NAMALWA (cell line): ENCODE measurements at regions not wholly inside any gene's neighbourhood (a gene's known extent, or its start where the extent isn't known, plus 50 kb on each side); places are given as distances from the start of the nearest gene placed in this dataset.

Experiments used
- DNase-seq: peaks from one replicate; pipeline ENCODE4 v3.0.0-alpha.2; 2015; ENCODE audit warnings: low spot score

DNA sequence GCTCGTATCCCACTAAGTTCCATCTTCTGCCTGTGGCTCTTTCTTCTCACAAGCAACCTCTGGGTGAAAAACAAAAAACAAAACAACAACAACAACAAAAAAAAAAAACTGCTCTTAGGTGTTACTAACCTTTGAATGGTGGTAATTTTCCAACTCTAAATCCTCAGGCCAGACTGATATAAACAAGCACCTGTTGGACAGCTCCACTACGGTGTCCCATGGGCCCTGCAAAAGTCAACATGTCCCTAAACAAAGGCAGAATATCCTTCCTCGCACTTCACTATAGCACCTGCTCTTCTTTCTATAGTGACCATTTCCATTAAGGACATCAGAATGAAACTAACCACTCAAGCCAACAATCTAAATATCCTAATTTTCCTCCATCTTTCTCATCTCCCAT lies 54.6 kb upstream of the PARM1 start:
- no peak for DNase-seq

- no peak for DNase-seq
Measured at GRCh38 chr4:74875451-74875850, 57.5 kb upstream of the PARM1 start.

DNA sequence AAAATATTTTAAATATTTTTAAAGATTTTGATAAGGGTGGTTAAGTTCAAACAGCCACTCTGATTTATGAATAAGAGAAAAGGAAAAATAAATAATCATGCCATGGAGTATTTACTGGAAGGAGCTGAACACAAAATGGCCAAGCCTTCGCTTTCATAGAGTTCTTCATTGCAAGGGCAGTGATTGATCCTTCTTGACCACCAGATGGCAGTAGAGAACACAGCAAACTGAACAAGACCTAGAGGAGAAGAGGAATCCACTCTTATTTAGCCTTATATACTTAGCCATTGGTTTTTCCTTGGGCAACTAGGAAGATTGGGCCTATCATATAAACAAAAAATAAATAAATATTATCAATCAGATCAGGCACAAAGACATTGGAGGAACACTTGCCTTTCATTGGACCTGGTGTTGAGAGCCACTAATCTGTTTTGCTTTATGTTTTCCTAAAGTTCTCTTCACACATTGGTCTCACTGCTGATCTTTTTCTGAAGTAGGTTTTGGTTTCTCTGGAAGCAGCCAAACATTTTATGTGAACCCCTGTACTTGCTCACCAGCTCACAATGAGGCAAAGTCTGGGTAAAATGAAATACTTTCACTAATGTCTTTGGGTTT lies 58.1 kb upstream of the PARM1 start:
- peak; percentile 79 for DNase-seq

DNA sequence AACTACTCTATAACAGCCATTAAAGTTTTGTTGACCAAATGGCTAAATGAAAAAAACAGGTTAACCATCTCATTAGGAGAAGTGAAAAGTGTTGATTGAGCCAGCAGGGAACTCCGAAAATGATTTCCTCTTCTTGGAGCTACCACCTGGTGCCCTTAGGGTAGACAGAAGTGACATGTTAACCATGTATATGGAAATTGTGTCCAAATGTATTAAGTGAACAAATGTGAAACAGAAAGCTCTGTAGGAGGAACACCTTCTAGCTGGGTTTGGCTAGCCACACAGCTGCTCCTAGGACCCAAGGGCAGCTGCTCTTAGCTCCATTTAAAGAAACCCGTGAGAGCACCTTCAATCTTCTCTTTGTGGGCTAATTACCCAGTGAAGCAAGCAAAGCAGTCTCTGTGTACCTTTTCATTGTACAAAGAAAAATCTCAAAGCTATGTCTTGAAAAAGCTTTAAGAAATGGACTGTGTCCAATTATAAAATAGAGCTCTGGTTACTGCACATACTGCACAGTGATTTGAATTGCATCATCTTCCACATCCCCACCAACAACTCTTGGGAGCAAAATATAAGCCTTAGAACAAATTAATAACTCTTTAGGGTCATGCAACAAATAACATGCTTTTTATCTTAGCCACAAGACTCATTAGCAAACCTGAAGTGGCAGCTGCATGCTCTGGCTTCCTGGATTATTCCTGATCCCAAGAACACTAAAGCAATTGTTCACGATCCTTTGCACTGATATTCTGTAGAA lies 59.2 kb upstream of the PARM1 start:
- DNase-seq: peak; percentile 29

- no peak for DNase-seq
Measured at GRCh38 chr4:74858921-74859562, 64.7 kb upstream of the BTC start.

- DNase-seq: no peak
Measured at GRCh38 chr4:74855879-74856278, 61.6 kb upstream of the BTC start.

- DNase-seq: no peak
Measured at GRCh38 chr4:74848774-74849173, 54.5 kb upstream of the BTC start.

- no peak for DNase-seq
Measured at GRCh38 chr4:74845834-74846233, 51.5 kb upstream of the BTC start.
